Suprapubic skin (tissue), 4 donors: ENCODE measurements at regions not wholly inside any gene's neighbourhood (a gene's known extent, or its start where the extent isn't known, plus 50 kb on each side); places are given as distances from the start of the nearest gene placed in this dataset.

Experiments used
- DNase-seq, 2 donors: peaks; one replicate each; pipeline ENCODE4 v3.0.0-alpha.2; 2019; ENCODE audit warnings: low spot score in 2 of 2
- H3K27ac ChIP-seq: fragments of 200-600 bp; sonication (generic); one replicate; pipeline ENCODE4 v1.5.1; 2019
- H3K27me3 ChIP-seq: fragments of 200-600 bp; sonication (generic); one replicate; pipeline ENCODE4 v1.5.1; 2019
- H3K36me3 ChIP-seq: fragments of 200-600 bp; sonication (generic); one replicate; pipeline ENCODE4 v1.5.1; 2019
- H3K4me1 ChIP-seq: fragments of 200-600 bp; sonication (generic); one replicate; pipeline ENCODE4 v1.5.1; 2019
- H3K4me3 ChIP-seq: fragments of 200-600 bp; sonication (generic); one replicate; pipeline ENCODE4 v1.5.1; 2019; ENCODE audit warnings: mild to moderate bottlenecking
- H3K9me3 ChIP-seq: fragments of 200-600 bp; sonication (generic); one replicate; pipeline ENCODE4 v1.5.1; 2019
- EP300 ChIP-seq: sonication (generic); formaldehyde crosslinking; IDR thresholded peaks from one replicate; pipeline ENCODE4 v1.6.1; 2017; ENCODE audit warnings: antibody characterized with exemption
- POLR2A ChIP-seq, 2 donors: fragments of 450-650 bp; IDR thresholded peaks; one replicate each; pipeline ENCODE4 v1.6.1; 2017; ENCODE audit warnings: antibody characterized with exemption in 2 of 2, mild to moderate bottlenecking in 2 of 2, moderate library complexity in 2 of 2
- POLR2AphosphoS5 ChIP-seq, 3 donors: sonication (generic); formaldehyde crosslinking; IDR thresholded peaks; one replicate each; pipeline ENCODE4 v1.6.1; 2017; ENCODE audit warnings: antibody characterized with exemption in 3 of 3
- WGBS: methylation state at CpG from one replicate; pipeline ENCODE4 v1.1.5; 2018; 5-methylcytosine and 5-hydroxymethylcytosine counted together
- TF ChIP-seq, protein P1 (sequence below), 2 donors: fragments of 200-600 bp in 1 of 2; fragments of 450-650 bp in 1 of 2; sonication (generic) in 1 of 2; IDR thresholded peaks; one replicate each; pipeline ENCODE4 v1.5.1; 2016 to 2019; ENCODE audit warnings: antibody characterized with exemption in 2 of 2, mild to moderate bottlenecking in 1 of 2, moderate library complexity in 1 of 2

DNA sequence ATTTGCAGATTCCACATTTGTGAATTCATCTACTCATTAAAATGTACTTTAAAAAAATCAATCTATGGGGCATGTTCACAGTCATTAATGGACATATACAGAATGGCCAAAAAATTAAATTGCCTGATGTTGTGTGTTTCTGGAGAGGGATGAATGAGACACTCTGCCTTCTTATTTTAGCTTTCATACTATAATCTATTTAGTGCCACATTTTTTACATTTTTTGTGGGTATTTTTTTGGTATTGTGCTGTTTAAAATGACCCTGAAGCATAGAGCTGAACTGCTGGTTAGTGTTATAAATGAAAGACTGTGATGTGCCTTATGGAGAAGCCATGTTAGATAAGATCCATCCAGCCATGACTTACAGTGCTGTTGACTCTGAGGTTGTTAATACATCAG is 961.8 kb upstream of the LRRN3 start:
- no peaks in the 10 kb centered on the region for H3K4me1 ChIP-seq
- no peak for DNase-seq
- H3K36me3 ChIP-seq, result no peaks in the 10 kb centered on the region
- no peak overlapping the region for H3K27ac ChIP-seq
- TF ChIP-seq EP300, result no peak
- TF ChIP-seq, protein P1, sequence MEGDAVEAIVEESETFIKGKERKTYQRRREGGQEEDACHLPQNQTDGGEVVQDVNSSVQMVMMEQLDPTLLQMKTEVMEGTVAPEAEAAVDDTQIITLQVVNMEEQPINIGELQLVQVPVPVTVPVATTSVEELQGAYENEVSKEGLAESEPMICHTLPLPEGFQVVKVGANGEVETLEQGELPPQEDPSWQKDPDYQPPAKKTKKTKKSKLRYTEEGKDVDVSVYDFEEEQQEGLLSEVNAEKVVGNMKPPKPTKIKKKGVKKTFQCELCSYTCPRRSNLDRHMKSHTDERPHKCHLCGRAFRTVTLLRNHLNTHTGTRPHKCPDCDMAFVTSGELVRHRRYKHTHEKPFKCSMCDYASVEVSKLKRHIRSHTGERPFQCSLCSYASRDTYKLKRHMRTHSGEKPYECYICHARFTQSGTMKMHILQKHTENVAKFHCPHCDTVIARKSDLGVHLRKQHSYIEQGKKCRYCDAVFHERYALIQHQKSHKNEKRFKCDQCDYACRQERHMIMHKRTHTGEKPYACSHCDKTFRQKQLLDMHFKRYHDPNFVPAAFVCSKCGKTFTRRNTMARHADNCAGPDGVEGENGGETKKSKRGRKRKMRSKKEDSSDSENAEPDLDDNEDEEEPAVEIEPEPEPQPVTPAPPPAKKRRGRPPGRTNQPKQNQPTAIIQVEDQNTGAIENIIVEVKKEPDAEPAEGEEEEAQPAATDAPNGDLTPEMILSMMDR (IDR thresholded peaks at IDR 0.05), result no peak
- no peak for TF ChIP-seq POLR2AphosphoS5 (IDR thresholded peaks at IDR 0.05)
- no peak for TF ChIP-seq POLR2A (IDR thresholded peaks at IDR 0.05)
- no peaks in the 10 kb centered on the region for H3K9me3 ChIP-seq
- no peaks in the 10 kb centered on the region for H3K27me3 ChIP-seq
- H3K4me3 ChIP-seq, result no peak overlapping the region

DNA sequence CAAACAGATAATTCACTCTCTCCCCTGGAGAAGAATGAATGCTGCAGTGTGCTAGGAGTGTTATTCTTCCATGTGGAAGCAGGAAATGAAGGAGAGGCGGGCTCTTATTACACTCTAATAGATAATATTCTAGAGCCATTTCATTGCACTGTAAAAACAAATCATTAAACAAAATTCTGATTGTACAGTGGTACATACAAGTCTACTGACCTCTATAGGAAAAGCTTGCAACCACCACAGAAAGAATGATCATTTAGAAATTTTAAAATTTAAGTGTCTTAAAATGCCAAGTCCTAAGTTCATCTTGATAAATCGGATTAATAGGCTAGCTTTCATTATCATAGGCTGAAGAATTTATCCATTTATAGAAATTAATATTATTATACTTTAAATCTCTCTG is 960.3 kb upstream of the LRRN3 start:
- 50% methylated on average over 2 of the region's 2 CpGs for WGBS
- no peaks in the 10 kb centered on the region for H3K36me3 ChIP-seq
- DNase-seq, result no peak

DNA sequence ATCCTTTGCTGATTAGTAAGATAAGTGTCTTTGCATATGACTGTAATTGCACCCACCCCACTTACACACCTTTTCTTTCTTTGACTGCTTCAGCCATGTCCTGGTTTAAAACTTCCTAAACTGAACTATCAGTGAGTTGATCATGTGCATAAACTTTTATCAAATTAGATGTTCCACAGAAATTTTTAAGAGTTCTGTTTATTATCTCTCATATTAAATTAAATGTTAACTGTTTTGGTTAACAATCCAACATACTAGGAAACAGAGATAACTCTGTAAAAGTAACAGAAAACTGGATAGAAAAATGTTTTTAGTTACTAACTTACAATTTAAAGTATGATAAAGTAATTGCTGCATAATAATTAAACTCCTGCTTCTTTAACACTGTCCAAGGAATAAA is 959.6 kb upstream of the LRRN3 start:
- Histone ChIP-seq H3K9me3 (no peaks in the 10 kb centered on the region), H3K4me1 (no peaks in the 10 kb centered on the region)
- TF ChIP-seq, protein P1 (IDR thresholded peaks at IDR 0.05), result no peak
- TF ChIP-seq POLR2AphosphoS5 (IDR thresholded peaks at IDR 0.05) (no peak), EP300 (no peak), POLR2A (IDR thresholded peaks at IDR 0.05) (no peak)

More for the DNA sequence above, 960.3 kb upstream of the LRRN3 start:
- no peak overlapping the region for H3K27ac ChIP-seq
- H3K27me3 ChIP-seq, result no peaks in the 10 kb centered on the region
- no peaks in the 10 kb centered on the region for H3K4me1 ChIP-seq
- TF ChIP-seq POLR2A (IDR thresholded peaks at IDR 0.05) (no peak), EP300 (no peak), POLR2AphosphoS5 (IDR thresholded peaks at IDR 0.05) (no peak)
- TF ChIP-seq, protein P1 (IDR thresholded peaks at IDR 0.05), result no peak
- no peak overlapping the region for H3K4me3 ChIP-seq
- H3K9me3 ChIP-seq, result no peaks in the 10 kb centered on the region

DNA sequence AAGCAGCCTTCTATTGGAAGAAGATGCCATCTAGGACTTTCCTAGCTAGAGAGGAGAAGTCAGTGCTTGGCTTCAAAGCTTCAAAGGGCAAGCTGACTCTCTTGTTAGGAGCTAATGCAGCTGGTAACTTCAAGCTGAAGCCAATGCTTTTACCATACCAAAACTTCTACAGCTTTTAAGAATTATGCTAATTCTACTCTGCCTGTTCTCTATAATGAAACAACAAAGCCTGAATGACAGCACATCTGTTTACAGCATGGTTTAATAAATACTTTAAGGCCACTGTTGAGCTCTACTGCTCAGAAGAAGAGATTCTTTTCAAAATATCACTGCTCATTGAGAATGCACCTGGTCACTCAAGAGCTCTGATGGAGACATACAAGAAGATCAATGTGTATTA is 951.9 kb upstream of the LRRN3 start:
- no peaks in the 10 kb centered on the region for H3K9me3 ChIP-seq
- TF ChIP-seq POLR2A (IDR thresholded peaks at IDR 0.05) (no peak), POLR2AphosphoS5 (IDR thresholded peaks at IDR 0.05) (no peak), EP300 (no peak)
- TF ChIP-seq, protein P1 (IDR thresholded peaks at IDR 0.05), result no peak
- H3K4me3 ChIP-seq, result no peak overlapping the region
- H3K4me1 ChIP-seq, result no peaks in the 10 kb centered on the region
- no peaks in the 10 kb centered on the region for H3K27me3 ChIP-seq
- no peak overlapping the region for H3K27ac ChIP-seq
- no peak for DNase-seq
- no peaks in the 10 kb centered on the region for H3K36me3 ChIP-seq

More for the DNA sequence above, 959.6 kb upstream of the LRRN3 start:
- Histone ChIP-seq H3K36me3 (no peaks in the 10 kb centered on the region), H3K4me3 (no peak overlapping the region), H3K27ac (no peak overlapping the region), H3K27me3 (no peaks in the 10 kb centered on the region)
- DNase-seq, result no peak

DNA sequence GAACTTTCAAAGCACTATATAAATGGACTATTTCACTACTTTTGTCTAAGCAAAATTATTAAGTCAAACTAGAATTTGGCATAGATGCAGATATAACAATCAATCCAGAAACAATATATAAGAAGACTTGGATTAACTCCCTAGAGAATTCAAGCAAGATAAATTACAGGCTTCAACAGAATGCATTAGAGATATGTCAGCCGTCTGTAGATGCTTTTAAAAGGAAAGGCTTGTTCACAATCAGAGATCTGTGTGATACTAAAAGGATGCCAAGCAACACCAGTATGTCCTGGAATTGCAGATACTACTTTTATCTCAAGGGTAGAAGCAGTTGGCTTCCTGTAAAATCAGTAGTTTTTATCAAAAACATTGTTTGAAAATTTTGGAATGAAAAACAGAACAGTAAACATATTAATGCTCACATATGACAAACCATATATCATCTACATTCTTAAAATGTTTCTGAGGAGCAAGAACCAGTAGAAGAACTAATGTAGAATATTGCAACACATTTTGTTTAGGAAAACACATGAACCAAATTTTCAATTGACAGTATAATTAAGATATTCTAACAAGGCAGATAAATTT is 947.9 kb upstream of the LRRN3 start:
- TF ChIP-seq POLR2A (IDR thresholded peaks at IDR 0.05), result no peak
- TF ChIP-seq POLR2AphosphoS5 (IDR thresholded peaks at IDR 0.05), result no peak
- no peak for TF ChIP-seq EP300
- TF ChIP-seq, protein P1 (IDR thresholded peaks at IDR 0.05), result no peak
- DNase-seq, result no peak
- Histone ChIP-seq H3K27me3 (no peaks in the 10 kb centered on the region), H3K4me3 (no peak overlapping the region), H3K4me1 (no peaks in the 10 kb centered on the region), H3K36me3 (no peaks in the 10 kb centered on the region), H3K27ac (no peak overlapping the region), H3K9me3 (no peaks in the 10 kb centered on the region)
- 22% methylated on average over 1 of the region's 1 CpG for WGBS
